GM18873 (cell line): ENCODE measurements at regions not wholly inside any gene's neighbourhood (a gene's known extent, or its start where the extent isn't known, plus 50 kb on each side); places are given as distances from the start of the nearest gene placed in this dataset.

Experiments used
- ATAC-seq: cut with Tn5 transposase; IDR thresholded peaks from one replicate; pipeline ENCODE4 v1.9.1; 2021; ENCODE audit warnings: mild to moderate bottlenecking, moderate library complexity, moderate number of reproducible peaks; ENCODE audit not compliant: unreplicated experiment, low FRiP score

DNA sequence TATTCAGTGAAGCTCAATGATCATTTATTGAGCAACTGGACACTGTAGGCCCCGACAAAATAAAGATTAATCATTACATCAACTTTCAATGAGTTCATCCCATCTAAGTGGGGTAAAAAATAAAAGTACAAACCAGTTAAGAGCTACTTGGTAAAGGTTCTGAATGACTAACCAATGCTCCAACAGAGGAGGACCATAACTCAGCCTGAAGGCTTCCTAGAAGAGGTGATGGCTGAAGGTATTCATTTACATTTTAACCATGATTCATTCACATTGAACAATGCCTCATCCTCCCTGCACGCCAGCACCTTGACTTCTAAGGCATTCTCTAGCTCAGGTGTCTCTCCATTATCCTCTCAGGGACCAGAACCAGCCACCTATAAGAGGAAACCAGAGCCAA is 201.4 kb downstream of the ZNF462 start:
- ATAC-seq: no peak

DNA sequence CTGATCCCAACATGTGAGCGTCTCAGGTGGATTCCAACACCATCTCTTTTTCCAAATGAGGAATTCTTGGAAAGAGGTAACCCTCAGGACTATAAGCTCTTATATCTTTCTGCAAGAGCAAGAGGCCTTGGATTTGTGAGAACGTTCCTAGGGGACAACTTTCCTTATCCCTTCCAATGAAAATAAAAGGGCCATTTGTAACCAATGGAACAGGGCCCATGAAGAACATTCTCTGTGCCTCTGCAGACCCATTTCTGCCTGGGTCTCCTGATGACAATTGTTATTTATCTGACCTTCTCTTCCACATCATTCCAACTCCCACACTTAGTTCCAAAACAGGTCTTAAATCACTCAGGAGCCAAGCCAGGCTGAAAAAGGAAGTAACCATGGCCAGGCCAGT is 202.6 kb downstream of the ZNF462 start:
- ATAC-seq: no peak

DNA sequence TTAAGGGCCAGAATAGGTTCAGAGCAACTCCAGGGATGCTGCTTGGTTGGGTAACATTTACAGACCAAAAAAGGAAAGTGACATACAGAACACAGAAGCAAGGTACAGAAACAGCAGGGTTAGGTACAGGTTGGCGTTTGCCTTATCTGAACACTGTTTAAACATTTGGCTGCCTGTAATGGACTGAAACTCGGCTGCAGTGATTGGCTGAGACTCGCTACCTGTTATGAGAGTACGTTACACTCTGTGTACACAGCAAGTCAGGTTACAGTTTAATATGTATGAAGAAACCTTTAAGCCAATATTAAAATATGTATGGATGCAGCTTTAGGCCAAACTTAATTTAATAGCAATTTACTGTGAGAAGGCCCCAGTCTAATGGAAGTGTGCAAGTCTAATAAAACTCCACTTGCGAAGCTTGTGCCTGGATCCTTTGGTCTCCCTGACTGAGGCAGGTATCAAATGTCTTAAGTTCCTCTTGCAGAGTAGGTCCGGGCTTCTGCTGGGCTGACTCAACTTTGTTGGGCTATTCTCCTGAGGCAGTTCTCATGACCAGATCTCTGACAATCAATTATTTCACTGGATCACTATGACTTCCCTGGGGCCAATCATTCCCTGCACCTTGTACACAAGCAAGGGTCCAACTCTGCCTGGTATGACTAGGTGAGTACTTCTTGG is 204.9 kb downstream of the ZNF462 start:
- ATAC-seq: no peak

DNA sequence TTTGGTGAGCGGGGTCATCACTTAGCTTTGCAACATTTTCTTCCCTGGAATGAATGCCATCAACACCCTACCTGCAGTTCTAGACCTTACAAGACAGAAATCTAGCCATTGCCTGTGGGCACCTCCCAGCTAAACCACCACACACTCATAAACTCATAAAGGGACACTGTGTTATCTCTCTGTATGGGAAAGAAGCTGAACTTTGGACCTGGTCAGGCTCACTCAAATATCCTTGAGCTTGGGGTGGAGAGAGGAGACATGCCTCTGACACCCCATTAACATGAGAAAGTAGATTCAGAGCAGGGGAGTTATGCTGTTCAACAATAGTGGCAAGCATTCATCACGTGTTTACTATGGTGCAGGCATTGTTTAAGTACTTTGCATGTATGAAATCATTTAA is 205.6 kb downstream of the ZNF462 start:
- ATAC-seq: no peak

DNA sequence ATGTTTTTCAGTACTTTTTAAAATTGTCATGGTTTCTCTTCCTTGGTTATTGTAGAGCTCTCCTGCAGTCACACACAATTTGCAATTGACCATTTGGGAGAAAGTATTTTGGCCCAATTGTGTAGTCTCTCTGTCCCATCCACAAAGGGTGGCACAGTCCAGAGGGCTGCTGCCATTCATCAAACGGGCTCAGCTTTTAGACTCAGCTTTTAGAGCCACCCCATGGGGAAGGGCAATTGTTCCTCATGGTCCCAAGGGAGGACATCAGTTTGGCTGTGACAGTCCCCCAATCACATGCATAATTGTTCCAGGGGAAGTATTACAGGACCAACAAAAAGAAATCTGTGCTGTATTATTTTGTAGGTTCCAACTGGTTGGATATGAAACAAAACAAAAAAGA is 207.6 kb downstream of the ZNF462 start:
- ATAC-seq: no peak

DNA sequence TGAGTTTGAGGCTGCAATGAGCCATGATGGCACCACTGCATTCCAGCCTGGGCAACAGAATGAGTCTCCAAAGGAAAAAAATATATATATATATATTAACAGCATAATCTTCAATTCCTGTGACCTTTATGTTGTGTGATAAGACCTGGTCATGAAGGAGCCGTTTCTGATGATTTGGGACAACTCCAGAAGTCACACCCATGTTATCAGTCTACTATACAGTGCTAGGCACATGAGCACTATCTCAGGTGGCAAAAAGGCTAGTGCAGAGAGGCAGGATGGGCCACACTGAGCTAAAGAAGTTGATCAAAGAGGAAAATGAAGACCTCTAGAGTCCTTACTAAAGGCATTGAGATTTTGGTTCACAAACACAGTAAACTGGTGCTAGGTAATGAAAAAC is 205.0 kb upstream of the RAD23B start:
- ATAC-seq: no peak

DNA sequence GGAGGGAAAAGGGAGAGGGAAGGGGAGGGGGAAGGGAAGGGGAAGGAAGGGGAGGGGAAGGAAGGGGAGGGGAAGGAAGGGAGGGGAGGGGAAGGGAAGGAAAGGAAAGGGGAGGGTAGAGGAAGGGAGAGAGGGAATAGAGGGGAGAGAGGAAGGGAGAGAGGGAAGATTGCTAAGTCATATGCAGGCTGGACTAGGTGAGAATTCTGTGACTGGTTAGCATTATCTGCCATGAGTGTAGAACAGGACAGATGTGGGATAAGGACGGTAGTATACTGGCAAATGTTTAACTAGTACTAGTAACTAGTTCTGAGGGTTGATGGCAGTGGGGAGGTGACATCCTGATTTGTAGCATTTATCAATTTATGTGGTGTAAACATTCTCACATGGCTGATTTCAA is 203.5 kb upstream of the RAD23B start:
- no peak for ATAC-seq

DNA sequence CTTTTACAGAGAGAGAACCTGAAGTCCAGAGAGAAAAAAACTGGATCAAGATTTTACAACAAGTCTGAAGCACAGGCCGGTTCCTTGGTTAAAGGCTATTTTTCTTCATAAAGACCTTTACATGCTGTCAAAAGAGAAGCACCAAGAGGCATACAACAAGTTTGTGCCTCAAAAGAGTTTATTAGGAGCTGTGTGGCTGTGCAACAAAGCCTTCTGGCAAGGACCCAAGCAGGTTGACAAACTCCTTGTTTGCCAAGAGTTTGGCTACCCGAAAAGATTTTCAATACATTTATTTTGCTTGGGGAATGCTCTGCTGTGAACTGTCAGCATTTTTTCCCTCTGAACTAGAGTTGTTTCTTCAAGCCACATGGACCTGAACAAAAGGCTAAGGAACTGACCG is 202.9 kb upstream of the RAD23B start:
- ATAC-seq: no peak

DNA sequence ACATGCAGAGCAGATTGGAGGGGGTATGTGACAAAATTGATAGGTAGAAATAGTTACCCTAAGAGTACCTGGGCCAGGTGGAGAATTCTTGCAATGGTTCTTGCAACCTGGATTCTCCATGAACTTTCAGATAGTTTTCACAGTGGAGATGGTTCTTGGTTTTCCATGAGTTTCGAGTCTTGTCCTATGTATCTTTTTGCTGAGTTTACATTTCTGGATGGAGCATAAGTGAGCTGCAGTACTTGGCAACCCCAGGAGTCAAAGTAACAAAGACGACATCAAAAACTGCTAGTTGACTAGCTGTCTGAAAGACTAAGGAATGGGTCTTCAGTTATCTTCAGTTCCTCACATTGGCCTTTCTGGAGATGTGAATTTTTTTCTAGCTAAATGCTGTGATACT is 196.6 kb upstream of the RAD23B start:
- no peak for ATAC-seq

DNA sequence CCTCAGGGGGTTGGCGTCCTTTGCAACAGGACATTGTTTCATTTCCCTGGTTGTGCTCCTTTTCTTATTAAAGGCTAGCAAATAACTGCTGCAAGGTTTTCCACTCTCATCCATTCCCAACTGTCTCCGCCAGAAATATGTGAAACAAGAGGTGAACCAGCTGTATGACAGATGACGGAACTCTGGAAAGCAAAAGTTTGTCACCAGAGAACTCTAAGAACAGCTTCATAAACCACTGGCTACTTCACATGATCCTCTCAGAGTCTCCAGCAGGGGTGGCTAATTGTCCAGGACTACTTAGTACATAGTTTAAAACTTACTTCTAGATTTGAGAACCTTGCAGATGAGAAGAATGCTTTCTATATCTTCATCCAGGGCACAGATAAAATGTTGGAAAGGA is 195.9 kb upstream of the RAD23B start:
- no peak for ATAC-seq

DNA sequence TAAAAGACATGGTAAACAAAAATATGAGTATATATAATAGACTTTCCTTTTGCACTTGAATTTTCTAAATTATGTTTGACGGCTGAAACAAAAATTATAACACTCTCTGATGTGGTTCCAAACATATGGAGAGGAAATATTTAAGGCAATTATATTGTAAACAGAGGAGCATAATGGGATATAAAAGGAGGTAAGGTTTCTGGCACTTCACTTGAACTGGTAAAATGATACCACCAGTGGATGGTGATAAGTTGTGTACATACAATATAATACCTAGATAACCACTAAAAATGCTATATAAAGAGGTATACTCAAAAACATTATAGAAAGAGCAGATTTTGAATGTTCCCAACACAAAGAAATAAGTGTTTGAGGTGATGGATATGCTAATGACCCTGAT is 192.9 kb upstream of the RAD23B start:
- no peak for ATAC-seq

DNA sequence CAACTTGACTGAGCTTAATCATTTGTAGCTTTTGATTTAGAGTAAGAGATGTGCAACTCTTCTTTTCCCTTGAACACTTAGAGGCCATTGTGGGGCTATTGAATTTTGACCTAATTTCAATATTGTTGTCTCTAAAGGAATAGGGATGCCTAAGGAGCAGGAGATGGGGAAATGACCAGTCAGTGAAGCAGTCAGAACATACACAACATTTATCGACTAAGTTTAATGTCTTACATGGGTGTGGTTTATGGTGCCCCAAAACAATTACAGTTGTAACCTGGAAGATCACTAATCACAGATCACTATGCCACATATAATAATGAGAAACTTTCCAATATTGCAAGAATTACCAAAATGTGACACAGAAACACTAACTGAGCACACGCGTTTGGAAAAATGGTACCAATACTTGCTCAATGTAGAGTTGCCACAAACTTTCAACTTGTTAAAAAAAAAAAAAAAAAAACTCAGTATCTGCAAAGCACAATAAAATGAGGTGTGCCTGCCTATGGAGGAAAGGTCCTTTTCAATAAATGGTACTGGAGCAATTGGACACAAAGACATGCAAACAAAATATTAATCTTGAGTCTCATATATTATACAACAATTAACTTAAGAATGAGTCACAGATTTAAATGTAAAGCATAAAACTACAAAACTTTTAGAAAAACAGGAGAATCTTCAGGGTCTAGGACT is 189.6 kb upstream of the RAD23B start:
- no peak for ATAC-seq

DNA sequence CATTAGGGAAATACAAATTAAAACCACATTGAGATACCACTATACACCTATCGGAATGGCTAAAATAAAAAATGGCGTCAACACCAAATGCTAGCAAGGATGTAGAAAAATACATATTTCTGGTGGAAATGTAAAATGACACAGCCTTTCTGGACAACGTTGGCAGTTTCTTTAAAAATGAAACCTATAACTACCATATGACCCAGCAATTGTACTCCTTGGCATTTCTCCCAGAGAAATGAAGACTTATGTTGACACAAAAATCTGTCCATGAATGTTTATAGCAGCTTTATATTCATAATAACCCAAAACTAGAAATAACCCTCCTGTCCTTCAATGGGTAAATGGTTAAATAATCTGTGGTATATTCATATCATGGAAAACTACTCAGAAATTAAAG is 188.7 kb upstream of the RAD23B start:
- ATAC-seq: no peak

DNA sequence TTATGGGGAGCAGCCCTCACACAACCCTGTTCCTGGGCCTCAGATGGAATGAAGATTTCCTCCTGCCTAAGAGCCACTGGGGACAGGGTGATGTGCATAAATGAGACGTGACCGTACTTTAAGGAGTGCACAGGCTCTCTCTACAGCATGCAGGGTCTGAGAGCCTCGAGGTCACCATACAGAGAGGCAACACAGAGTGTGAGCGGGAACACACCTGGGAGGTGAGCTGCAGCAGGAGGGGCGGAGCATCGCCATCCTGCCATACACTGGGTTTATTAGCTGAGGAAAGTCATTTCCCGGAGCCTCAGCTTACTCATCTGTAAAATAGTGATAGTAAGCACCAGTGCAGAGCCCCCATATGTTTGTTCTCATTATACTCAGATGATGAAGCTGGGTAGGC is 182.5 kb upstream of the RAD23B start:
- ATAC-seq: no peak

DNA sequence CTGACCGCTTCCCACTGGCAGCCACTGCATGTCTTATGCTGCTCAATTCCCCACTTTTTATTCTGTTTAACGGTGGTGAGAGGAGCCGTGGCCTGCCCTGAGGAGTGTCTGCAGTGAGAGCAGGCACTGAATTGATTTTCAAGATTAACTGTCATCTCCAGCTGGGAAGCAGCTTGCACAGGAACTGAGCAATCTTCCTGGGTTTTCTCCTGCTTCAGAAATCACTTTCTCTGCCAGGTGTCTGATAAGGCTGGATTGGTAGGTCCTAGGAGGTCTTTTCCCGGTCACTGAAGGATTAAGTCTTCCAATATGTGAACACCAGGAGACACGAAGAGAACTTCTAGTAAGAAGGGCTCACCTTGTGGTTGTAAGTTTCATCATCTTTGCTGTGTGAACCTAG is 181.1 kb upstream of the RAD23B start:
- no peak for ATAC-seq

DNA sequence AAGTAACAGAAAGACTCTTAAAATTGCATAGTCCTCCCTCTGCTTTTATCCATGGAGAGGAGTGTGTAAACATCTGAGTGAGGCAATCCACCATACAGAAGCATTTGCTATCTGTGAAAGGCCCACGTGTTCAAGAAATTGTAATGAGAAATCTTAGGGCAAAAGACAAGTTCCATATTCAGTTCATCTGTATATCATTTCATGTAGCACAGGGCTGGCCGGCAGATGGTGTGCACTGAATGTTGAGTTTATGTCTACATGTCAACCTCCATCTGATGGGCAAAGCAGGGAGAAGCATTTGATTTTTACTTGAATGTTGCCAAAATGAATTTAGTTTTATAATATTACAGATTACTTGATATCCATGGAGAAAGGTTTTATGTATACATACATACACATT is 179.5 kb upstream of the RAD23B start:
- ATAC-seq: no peak

DNA sequence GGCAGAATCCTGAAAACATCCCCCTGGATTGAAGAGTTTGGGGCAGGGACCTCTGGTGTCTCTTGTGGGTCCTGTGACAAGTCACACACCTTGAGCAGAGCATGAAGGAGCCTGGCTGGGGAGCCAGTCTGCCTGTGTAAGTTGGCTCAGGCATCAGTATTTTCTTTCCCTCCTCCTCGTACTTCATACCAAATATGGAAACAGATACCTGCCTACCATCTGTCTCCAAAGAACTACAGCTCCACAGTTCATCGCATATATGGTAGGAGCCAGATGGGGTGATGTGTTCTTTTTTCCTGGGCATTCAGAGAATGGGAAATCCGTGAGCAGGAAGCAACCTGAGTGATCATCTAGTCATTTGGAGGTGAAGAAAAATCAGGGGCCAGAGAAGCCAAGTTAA is 177.3 kb upstream of the RAD23B start:
- no peak for ATAC-seq

DNA sequence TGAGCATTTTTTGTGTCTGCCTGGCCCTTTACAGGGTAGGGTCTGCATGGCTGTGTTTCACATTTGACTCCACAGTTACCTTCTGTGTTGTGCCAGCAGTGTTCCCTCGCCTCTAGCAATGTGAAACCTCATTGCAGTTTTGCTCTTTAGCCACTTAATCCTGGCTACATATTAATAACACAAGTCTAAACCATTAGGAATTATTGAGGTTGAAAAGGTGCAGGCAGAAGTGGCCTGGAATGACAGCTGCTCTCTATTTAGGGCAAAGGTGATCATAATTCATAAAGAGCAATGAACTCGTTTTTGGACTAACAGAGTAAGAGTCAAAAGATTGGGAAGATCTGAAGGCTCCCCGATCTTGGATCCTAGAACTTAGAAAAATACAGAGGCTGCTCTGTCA is 176.7 kb upstream of the RAD23B start:
- ATAC-seq: no peak

DNA sequence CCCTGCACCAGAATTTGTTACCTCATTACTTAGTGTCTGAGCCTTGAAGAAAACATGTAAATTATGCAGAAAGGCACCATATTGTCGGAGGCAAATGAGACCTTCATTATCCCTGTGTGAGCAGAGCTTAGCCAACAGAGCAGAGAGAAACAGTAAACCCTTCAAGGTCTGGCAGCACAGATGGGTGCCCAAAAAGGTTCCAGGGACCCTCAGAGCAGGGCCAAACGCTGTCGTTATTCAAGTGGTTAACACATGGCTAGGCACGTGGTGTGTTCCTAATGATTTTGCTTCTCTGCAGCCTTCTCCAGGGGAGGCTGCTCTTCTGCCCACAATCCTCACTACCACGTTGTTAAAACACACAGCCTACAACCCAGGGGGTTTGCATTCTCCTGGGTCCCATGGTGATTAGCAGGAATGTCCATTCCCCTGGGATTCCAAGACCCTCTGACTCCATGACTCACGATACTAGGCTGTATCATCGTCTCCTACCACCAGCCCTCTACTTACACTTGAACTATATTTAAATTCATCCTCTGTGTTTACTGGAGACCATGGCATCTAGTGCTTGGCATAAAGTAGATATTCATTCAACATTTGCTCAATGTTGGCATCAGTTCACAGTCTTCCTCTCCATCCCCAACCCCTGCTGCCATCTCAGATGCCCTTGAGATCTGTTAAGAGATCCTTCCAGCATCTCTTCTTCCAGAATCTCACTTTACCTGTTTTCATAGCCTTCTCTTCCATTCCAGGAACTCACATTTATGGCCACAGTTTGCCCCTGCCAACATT is 174.5 kb upstream of the RAD23B start:
- ATAC-seq: no peak

DNA sequence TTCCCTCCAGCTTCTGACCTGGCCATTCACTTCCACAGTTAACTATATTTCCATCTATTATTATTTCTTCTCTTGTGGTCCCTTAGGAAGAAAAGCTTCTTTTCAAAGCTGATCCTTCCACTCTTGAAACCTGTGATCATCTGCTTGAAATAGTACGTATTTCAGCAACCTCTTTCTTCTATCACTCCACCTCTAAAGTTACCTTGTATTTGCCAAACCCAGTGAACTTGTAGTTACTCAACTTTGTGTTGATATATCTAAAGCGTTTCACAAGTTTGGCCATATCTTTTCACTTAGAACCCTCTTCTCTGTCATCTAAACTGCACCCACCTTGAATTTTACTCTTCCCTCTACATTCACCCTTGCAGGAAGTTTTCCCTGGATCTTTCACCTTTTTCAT is 173.8 kb upstream of the RAD23B start:
- ATAC-seq: no peak

DNA sequence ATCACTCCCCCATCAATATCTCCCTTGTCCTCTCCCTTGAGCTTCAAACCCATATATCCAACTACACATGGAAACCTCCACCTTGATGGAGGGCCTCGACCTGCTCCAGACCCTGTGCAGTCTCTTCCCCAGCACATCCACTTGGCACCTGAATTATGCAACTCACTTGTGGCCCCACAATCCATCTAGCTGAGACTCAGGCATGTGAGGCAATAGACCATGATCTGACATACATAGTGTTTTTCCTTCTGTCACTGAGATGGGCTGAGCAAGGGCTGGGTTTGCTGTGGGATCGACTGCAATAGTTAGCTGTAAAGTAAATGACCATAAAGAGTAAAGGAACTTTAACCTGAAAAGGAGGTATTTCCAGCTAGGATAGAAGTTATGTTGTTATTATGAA is 172.9 kb upstream of the RAD23B start:
- no peak for ATAC-seq
